C1 segment of cervical spinal cord (tissue), 14 donors: ENCODE measurements at regions not wholly inside any gene's neighbourhood (a gene's known extent, or its start where the extent isn't known, plus 50 kb on each side); places are given as distances from the start of the nearest gene placed in this dataset.
A peak's percentile ranks its signal among the peaks of the same experiment; 100 is the strongest.
"Not testable (repeated sequence)": the region's sequence is repeated elsewhere in the genome, so short reads cannot be mapped to it uniquely, and the experiment has no call there.

Source experiments
- DNase-seq, 14 donors: peaks; one replicate each; lab custom pipeline; 2025; lab: John Stamatoyannopoulos, UW

- DNase-seq: no peak
These were observed 66.1 kb downstream of the FOXL3 start for GRCh38 chr7:356087-356486.

- DNase-seq: no peak
These were observed 66.9 kb downstream of the FOXL3 start for GRCh38 chr7:356691-357462.

DNA sequence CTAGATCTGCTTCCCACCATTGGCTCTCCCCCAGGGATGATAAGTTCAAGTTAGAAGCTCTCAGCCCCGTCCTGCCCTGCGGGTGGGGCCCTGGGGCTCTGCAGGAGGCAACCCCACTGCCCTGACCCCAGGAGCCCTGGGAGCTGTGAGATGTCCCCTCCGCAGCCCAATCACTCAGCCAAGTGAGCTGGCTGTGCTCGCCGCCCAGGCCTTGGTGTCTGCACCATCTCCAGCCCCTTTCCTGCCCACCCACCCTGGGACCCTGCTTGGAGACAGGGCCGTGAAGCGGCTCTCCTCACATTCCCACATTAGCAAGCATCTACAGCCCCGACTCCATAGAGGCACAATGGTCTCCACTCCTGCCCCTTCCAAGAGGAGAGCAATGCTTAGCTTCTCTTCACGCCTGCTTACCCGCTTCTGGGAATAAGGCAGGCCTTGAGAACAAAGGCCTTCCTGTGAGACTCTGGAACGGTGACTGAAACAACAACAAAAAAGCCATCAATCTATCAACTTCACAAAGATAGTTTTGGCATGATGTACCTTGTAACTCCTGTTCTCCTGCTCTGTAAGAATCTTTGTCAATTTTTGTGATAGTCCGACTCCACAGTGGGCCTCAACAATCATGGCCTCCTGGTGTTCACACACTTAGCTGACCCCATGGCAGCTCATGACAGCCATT, 67.7 kb downstream of the FOXL3 start:
- no peak for DNase-seq

DNA sequence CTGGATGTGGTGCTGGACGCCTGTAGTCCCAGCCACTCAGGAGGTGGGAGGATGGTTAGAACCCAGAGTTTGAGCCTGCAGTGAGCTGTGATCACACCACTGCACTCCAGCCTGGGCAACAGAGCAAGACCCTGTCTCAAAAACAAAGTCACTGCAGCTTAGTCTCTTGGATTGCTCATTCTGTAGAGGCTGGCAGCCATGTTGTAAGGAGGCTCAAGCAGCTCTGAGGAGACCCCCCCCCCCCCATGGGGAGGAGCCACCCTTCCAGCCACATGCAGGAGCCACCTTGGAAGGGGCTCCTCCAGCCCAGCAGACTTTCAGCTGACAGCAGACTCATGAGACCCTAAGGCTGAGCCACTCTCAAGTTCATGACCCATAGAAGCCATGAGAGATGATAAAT, 68.4 kb downstream of the FOXL3 start:
- no peak for DNase-seq

GRCh38 chr7:359226-359765, 69.3 kb downstream of the FOXL3 start:
- no peak for DNase-seq

- DNase-seq: no peak
These were observed 69.9 kb downstream of the FOXL3 start for GRCh38 chr7:359766-360361.

- DNase-seq: no peak
These were observed 70.6 kb downstream of the FOXL3 start for GRCh38 chr7:360454-361100.

GRCh38 chr7:361182-361581, 71.2 kb downstream of the FOXL3 start:
- DNase-seq: not testable (repeated sequence)

DNA sequence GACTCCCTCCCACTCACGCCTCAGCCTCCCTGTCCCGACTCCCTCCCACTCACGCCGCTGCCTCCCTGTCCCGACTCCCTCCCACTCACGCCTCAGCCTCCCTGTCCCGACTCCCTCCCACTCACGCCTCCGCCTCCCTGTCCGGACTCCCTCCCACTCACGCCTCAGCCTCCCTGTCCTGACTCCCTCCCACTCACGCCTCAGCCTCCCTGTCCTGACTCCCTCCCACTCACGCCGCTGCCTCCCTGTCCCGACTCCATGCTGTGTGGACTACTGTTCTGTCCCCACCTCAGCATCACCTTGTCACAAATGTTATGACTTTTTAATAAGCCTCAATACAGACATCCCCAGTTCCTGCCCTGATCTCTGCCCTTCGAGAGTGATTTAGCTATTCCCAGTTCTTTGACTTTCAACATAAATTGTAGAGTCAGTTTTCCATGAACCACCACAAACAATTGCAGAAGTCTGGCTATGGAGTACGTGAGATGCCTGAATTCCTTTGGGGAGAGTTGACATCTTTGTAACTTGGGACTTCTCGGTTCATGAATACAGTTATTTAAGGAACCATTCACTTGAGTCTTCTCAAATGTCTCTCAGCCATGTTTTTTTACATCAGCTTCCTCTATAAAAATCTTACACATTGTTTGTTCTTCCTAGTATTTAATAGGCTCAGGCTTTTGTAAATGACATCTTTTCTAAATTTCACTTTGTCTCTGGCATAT, 71.9 kb downstream of the FOXL3 start:
- DNase-seq: no peak

DNA sequence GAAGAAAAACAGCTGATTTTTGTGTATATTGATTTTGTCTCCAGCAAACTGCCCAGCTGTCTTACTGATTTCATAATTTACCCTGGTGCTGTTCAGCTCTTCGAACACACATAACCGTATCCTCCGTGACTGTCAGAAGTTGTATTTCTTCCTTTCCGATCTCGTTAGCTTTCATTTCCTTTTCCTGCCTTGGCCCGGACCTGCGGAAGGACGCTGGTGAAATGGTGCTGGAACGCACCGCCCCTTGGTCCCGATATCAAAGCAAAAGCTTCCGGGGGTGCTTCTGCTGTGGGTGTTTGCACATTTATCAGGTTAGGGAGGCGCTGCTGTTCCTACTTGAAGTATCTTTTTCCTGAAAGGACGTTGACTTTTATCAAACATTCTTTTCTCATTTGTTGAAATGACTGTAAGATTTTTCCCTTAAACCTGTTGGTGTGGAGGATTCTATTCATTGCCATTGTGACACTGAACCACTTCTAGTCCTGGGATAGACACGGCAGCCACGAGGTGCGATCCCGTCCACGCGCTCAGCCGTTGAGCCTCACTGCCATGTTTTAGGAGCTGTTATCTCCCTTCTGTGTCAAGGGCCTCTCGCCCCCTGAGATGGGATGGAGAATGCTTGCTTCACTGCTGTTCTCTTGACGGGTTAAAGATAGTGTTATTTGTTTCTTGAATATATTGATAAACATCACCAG, 72.6 kb downstream of the FOXL3 start:
- no peak for DNase-seq

DNA sequence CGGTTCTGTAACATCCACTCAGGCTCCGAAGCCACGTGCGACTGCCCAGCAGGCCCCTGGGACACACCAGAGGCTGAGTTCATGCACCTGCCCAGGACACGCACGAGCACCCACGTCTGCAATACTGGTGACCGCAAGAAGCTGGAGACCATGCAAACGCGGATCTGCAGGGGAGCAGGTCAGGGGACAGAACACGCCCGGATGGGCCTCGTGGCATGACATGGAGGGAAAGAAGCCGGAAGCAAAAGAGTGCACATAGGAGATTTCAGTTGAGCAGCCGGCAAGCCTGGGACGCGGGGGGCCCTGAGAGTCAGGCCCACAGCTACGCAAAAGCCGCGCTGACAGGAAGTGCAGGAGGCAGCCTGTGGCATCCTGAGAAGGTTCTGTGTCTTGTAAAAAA, 73.7 kb downstream of the FOXL3 start:
- DNase-seq: no peak

- DNase-seq: no peak
These were observed 74.6 kb downstream of the FOXL3 start for GRCh38 chr7:364536-364935.

- DNase-seq: no peak
These were observed 75.6 kb downstream of the FOXL3 start for GRCh38 chr7:365593-365992.

DNA sequence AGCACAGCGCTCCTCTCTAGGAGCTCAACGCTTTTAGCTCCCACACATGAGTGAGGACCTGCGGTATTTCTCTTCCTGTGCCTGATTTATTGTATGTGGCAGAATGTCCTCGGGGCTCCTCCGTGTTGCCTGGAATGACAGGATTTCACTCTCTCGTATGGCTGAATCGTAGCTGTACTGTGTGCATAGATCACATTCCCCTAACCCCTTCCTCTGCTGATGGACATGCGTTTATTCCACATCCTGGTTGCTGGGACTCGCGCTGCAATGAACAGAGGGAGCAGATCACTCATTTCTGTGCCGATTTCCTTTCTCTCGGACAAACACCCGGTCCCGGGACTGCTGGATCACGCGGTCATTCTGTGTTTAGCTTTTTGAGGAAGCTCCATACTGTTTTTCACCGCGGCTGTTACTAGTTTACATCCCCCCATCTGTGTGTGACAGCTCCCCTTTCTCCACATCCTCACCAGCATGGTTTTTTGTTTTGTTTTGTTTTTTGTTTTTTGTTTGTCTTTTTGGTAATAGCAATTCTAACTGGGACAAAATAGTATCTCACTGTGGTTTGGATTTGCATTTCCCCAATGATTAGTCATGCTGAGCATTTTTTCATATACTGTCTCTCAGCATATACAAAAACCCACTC, 76.3 kb downstream of the FOXL3 start:
- peak in 2 of 14 donors; percentile 8 to 15 for DNase-seq

- DNase-seq: no peak
These were observed 77.5 kb downstream of the FOXL3 start for GRCh38 chr7:367351-367901.

- no peak for DNase-seq
These were observed 78.9 kb downstream of the FOXL3 start for GRCh38 chr7:368651-369475.

DNA sequence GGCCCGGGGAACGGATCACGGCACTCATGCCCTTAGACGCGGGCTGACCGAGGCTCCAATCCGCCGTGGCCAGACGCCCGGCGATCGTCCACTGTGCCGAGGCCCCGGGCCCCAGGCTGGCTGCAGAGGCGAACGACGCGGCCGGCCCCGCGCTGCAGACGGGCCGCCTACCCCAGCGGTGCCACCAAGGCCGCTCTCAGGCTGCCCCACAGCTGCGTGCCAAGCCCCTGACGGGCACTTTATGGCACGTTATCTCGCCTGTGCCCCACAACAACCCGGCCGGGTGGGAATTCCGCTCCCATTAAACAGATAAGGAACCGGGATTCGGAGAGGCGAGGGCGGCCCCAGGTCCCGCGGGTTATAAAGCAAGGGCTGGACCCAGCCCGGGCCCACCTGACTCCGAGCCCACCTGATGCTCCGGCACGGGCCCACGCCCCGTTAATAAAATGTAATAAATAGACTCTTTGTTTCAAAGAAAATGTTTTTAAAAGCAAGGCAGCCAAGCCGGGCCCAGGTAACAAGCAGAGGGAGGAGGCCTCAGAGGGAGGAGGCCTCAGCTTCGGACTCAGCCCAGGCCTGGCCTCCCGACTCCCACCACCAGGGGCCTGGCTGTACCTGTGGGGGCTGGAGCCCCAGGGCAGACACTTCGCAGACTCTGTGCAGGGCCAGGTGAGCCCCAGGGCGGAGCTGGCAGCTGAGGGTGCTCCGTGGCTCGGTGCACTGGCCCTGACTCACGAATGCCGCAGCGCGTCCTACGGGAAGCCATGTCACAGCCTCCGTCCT, 79.7 kb downstream of the FOXL3 start:
- DNase-seq: no peak

- no peak for DNase-seq
These were observed 80.3 kb downstream of the FOXL3 start for GRCh38 chr7:370259-370625.

GRCh38 chr7:370775-371118, 80.8 kb downstream of the FOXL3 start:
- DNase-seq: no peak
